ENCODE measurements at regions not wholly inside any gene's neighbourhood (a gene's known extent, or its start where the extent isn't known, plus 50 kb on each side); places are given as distances from the start of the nearest gene placed in this dataset.
"Not testable (repeated sequence)": the region's sequence is repeated elsewhere in the genome, so short reads cannot be mapped to it uniquely, and the experiment has no call there.

- not testable (repeated sequence) for DNase-seq
Observed at GRCh38 chr15:84153655-84154140, 81.9 kb upstream of the GOLGA6L4 start.

- not testable (repeated sequence) for DNase-seq
Observed at GRCh38 chr15:84154314-84154713, 81.3 kb upstream of the GOLGA6L4 start.

- not testable (repeated sequence) for DNase-seq
Observed at GRCh38 chr15:84154787-84155186, 80.8 kb upstream of the GOLGA6L4 start.

GRCh38 chr15:84155792-84156587 lies 79.6 kb upstream of the GOLGA6L4 start:
- not testable (repeated sequence) for DNase-seq

- not testable (repeated sequence) for DNase-seq
Observed at GRCh38 chr15:84156588-84156840, 79.1 kb upstream of the GOLGA6L4 start.

GRCh38 chr15:84157056-84157632 lies 78.4 kb upstream of the GOLGA6L4 start:
- not testable (repeated sequence) for DNase-seq

GRCh38 chr15:84157857-84158256 lies 77.7 kb upstream of the GOLGA6L4 start:
- DNase-seq, result not testable (repeated sequence)

GRCh38 chr15:84159346-84160269 lies 76.0 kb upstream of the GOLGA6L4 start:
- DNase-seq, result not testable (repeated sequence)

- not testable (repeated sequence) for DNase-seq
Observed at GRCh38 chr15:84164423-84165292, 70.9 kb upstream of the GOLGA6L4 start.

GRCh38 chr15:84170029-84170428 lies 65.5 kb upstream of the GOLGA6L4 start:
- not testable (repeated sequence) for DNase-seq

GRCh38 chr15:84173231-84173610 lies 62.4 kb upstream of the GOLGA6L4 start:
- not testable (repeated sequence) for DNase-seq

All from NCI-H1694 (cell line).